ENCODE measurements at regions not wholly inside any gene's neighbourhood (a gene's known extent, or its start where the extent isn't known, plus 50 kb on each side); places are given as distances from the start of the nearest gene placed in this dataset.
"Not testable (repeated sequence)": the region's sequence is repeated elsewhere in the genome, so short reads cannot be mapped to it uniquely, and the experiment has no call there.

DNA sequence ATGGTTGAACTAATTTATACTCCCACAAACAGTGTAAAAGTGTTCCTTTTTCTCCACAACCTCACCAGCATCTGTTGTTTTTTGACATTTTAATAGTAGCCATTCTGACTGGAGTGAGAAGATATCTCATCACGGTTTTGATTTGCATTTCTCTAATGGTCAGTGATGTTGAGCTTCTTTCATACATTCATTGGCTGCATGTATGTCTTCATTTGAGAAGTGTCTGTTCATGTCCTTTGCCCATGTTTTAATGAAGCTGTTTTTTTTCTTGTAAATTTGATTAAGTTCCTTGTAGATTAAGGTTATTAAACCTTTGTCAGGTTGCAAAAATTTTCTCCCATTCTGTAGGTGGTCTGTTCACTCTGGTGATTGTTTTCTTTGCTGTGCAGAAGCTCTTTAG is 281.1 kb downstream of the PTH2R start:
- DNase-seq: not testable (repeated sequence)

DNA sequence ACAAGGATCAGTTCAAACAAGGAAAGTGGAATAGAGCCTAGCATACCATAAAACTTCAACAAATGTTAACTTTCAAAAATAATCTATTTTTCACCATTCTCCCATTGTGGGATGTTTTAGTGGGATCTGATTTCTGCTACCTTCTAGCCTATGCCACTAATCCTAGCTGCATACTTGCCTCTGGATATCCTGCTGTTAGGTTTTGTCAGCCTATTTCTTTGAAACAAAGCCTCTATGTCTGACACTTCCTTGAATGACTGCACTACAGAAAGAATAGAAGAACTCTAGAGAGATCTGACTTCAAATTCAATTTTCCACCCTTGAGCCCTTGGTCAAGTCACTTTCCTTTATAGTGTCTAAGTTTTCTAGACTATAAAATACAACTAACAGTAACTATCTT is 291.5 kb downstream of the PTH2R start:
- no peak for DNase-seq

DNA sequence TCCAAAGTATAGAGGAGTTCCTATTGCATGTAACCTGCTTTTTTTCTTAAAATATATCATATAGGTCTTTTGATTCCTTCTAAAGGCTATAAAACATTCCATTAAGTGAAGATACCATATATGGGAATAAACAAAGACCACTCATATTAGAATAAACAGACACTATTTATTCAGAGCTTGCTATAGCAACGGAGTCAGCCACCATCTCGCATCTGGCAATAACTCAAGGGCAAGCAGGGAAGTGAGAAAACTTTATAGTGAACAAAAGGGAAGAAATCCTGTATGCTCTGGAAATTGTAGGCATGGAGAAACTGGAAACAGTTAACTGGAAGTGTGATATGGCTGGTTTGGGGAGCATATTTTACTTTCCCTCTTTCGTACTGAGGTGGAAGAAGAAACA is 301.9 kb downstream of the PTH2R start:
- DNase-seq: no peak

DNA sequence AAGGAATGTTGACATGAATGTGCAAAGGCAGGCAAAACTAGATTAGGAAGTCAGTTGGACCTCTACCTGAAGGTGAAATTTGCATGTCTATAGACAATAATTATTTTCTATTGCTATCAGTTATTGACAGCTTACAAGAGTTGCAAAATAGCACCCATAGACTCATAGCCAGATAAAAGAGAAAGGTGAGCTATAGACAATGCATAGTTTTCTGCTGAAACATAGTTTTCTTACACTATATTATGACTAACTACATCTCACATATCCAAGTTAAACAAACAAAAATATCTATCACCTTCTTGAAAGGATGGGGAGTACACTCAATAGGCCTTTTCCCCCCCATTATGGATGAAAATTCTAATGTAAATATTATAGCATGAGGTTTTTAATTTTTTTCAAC is 305.0 kb downstream of the PTH2R start:
- no peak for DNase-seq

DNA sequence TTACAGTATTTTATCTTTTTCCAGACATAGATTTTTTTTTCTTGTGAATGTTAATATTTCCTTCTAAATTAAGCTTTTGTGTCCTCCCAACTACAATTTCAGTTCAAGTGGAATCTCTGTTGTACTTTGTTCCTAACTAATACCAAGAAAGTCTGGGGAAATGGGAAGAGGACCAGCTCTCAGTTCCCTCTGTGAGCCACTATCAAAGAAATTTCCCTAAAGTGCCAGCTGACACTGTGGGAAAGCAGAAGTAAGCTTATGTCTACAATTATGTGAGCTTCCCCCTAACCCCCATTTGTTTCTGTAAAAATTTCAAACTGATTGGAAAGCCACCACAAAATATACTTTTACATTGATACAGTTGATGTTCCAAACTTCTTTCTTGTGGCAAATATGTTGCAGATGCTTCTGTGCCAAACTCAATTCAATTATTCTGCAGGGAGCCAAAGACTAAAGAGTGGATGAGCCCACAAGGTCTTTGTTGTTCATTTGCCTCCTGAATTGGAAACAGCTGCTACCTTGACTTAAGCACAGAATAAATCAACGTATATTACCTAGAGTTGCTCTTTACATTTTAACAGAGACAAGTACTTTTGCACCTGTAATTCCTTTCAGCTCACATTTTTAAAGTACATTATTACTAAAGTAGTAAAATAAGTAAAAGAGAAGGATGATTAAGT is 306.6 kb downstream of the PTH2R start:
- DNase-seq: peak; percentile 6

DNA sequence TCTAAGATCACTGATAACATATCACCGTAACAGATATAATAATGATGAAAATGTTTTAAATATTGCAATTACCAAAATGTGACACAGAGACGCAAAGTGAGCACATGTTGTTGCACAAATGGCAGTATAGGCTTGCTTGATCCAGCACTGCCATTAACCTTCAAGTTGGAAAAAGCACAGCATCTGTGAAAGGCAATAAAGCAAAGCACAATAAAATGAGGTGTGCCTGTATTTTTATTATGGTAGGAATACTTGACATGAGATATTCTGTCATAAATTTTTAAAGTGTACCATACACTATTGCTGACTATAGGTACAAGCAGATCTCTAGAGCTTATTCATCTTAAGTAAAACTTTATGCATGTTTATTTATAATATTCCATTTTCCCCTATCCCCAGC is 312.2 kb downstream of the PTH2R start:
- DNase-seq: no peak

DNA sequence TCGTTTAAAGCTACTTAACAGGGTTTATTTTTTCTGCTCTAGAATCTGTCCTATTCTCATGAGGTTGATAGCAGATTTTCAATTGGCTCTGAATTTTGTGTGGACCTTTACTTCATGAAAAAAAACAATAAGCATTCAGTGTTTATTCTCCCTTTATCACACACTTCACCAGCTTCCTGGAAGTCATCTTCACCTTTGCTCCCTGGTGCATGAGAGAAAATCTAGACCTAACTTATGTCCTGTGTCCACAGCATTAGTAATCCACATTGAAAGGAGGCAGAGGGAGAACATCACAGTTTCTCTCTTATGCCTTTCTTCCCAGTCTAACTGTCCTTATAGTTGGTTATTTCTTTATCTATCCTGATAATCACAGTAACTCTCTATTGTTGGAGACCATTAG is 316.1 kb downstream of the PTH2R start:
- no peak for DNase-seq

DNA sequence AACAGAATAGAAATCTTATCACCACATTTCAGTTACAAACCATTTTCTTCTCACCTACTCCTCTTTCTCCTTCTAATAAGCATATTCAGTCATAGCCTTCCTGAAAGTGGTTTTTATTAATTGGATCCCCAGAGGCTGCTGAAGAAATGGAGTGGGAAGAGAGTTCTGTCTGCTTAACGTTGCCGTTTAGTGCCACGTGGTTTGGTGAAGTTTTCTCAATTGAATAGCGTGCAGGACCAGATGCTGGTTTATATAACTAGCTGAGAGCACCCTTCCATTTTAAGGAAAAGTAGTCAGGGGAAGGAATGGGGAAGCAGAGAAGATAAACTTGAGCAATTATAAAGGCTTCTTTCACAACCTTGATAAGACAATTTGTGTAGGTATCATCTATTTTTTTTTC is 318.7 kb downstream of the PTH2R start:
- DNase-seq: no peak

DNA sequence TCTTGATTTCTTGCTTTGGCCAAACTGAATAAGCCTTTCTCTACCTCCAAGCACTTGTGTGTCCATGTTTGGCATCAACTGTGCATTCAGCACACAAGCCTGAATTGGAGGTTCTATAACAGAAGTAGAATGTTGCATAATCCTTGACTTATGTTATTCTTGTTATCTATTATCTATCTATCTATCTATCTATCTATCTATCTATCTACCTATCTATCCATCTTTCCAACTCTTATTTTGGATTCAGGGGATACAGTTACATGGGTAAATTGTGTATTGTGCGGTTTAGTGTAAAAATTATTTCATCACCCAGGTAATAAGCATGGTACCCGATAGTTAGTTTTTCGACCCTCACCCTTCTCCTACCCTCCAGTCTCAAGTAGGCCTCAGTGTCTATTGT is 319.6 kb downstream of the PTH2R start:
- no peak for DNase-seq

DNA sequence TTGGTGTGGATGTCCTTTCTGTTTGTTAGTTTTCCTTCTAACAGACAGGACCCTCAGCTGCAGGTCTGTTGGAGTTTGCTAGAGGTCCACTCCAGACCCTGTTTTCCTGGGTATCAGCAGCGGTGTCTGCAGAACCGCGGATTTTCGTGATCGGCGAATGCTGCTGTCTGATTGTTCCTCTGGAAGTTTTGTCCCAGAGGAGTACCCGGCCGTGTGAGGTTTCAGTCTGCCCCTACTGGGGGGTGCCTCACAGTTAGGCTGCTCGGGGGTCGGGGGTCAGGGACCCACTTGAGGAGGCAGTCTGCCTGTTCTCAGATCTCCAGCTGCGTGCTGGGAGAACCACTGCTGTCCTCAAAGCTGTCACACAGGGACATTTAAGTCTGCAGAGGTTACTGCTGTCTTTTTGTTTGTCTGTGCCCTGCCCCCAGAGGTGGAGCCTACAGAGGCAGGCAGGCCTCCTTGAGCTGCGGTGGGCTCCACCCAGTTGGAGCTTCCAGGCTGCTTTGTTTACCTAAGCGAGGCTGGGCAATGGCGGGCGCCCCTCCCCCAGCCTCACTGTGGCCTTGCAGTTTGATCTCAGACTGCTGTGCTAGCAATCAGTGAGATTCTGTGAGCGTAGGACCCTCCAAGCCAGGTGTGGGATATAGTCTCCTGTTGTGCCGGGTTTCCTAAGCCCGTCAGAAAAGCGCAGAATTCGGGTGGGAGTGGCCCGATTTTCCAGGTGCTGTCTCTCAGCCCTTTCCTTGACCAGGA is 345.2 kb downstream of the PTH2R start:
- not testable (repeated sequence) for DNase-seq

DNA sequence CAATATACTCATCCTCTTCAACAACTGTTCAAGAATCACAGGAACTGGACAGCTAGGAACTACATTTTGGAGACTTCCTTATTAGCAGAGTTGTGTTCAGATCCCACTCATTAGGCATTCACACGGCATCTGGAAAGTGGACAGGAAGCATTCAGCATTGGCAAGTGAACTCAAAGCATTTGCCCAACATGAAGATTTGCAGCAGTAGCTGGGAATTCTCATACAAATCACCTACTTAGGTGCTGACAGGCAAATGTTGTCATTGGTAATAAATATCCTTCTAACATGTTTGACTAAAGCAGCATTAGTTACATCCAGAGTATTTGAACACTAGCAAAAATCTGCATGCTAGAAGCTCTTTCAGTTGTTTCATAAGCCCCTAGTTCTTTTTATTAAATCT is 350.8 kb downstream of the PTH2R start:
- no peak for DNase-seq

DNA sequence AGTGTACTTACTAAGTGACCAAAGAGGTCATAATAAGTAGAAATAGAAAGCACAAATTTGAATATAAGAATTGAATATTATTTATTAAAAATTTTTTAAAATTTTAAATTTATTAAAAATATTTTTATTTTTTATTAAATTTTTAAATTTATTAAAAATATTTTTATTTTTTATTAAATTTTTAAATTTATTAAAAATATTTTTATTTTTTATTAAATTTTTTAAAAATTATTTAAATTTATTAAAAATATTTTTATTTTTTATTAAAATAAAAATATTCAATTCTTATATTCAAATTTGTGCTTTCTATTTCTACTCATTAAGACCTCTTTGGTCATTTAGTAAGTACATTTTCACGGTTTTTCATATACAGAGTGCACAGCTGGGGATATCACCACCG is 366.5 kb downstream of the PTH2R start:
- not testable (repeated sequence) for DNase-seq

DNA sequence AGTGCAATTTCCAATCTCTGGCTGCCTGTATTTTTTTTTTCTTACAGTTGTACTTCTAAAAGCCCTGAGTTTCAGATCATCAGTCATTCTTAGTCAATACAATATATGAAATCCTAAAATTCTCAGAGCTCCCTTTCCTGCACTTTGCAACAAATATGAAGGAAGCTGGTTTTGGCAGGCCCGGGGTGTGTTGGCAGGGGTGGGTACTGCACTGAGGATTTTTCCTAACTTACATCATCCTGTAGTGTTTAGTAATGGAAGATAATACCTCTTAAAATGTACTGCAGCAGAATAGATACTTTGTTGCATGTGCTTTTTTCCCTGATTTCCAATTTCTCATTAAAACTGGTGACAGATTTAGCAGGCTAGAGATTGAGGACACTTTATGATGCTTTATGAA is 374.6 kb downstream of the PTH2R start:
- no peak for DNase-seq

DNA sequence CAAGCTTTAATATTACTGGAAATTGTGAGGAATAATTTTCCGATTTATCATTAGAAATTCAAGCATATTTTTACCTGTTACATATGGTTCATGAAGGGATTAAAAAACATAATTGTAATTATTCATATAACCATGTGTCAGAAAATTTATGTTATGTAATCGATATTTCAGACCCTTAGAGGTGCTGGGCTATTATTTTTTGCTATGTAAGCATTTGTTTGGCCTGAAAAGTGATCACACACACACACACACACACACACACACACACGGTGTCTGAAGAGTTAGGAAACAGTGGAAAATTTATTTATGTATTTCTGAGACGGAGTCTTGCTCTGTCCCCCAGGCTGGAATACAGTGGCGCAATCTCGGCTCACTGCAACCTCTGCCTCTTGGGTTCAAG is 375.5 kb downstream of the PTH2R start:
- no peak for DNase-seq

DNA sequence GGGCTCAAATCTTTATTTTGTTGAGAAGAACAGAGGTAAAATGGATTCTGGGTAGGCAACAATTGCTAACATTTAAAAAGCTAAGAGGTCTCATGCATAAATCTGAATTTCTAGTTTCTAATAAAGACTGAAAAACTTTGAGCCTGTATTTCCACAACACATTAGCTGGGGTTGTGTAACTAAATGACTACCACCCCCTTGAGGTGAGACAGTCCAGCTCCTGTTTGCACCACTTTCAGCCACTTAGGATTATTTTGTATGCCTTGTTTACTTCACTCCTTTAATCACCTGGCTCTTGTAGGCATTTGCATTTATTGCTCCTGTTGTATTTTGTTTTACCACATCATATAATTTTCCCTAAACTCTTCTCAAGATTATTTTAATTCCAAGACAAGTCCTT is 376.6 kb downstream of the PTH2R start:
- no peak for DNase-seq

DNA sequence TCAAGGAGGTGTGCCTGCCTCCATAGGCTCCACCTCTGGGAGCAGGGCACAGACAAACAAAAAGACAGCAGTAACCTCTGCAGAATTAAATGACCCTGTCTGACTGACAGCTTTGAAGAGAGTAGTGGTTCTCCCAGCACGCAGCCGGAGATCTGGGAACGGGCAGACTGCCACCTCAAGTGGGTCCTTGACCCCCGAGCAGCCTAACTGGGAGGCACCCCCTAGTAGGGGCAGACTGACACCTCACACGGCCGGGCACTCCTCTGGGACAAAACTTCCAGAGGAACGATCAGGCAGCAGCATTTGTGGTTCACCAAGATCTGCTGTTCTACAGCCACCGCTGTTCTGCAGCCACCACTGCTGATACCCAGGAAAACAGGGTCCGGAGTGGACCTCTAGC is 378.2 kb downstream of the PTH2R start:
- DNase-seq: not testable (repeated sequence)

DNA sequence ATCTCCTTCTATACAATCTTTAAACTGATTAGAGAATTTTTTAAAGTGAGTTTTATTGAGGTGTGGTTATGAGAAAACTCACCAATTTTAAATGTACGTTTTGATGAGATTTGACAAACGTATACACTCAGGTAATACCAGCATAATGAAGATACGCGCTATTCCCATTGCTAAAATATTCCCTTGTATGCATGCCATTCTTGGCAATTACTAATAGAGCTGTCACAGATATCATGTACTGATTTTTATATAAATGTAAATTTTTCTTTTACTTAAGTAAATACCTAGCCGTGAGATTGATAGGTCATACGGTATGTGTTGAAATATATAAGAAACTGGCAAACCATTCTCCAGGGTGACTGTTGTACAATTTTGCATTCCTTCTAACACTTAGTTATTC is 384.7 kb downstream of the PTH2R start:
- DNase-seq: no peak

DNA sequence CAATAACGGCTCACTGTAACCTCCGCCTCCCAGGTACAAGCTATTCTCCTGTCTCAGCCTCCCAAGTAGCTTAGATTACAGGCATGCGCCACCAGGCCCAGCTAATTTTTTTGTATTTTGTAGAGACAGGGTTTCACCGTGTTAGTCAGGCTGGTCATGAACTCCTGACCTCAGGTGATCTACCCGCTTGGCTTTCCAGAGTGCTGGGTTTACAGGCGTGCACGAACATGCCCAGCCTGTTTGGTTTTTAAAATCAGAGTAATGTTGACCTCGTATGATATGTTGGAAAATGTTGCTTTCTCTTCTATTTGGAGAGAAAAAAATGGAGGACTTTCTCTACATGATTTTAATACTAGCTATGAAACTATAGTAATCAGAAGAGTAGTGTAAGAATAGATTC is 386.2 kb downstream of the PTH2R start:
- no peak for DNase-seq

DNA sequence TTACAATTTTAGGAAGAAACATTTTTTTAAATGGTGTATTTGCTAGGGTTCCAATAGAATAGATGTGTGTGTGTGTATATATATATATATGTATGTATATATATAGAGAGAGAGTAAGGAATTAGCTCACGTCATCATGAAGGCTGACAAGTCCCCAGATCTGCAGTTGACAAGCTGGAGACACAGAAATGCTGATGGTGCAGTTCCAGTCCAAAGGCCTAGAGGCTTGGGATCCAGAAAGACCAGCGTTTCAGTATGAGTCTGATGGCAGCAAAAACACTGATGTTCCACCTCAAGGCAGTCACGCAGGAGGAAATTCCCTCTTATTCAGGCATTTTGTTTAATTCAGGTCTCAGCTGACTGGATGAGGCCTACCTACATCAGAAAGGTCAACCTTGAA is 386.8 kb downstream of the PTH2R start:
- DNase-seq: no peak

DNA sequence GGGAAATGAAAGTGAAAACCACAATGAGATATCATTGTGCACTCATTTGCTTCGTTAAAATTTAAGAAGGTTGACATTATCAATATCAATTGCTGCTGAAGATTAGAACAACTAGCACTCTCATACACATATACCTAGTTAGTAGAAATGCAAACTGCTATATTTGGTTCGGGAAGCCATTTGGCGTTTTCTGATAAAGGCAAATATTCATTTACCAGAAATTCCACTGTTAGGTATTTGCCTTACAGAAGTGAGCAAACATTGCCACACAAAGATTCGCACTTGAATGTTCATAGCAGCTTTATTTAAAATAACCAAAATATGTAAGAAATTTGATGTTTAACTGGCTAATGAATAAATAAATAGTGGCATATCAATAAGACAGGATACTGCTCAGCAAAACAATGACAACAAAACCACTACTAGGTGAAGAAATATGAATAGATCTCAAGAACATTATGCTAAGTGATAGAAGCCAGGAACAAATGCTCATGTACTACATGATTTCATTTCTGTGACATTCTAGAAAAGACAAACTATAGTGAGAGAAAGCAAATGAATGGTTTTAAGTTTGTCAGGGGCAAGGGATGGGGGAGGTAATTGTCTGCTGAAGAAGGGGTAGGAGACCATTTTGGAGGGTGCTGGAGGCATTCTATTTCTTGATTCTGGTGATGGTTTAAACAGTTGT is 387.8 kb downstream of the PTH2R start:
- no peak for DNase-seq

DNA sequence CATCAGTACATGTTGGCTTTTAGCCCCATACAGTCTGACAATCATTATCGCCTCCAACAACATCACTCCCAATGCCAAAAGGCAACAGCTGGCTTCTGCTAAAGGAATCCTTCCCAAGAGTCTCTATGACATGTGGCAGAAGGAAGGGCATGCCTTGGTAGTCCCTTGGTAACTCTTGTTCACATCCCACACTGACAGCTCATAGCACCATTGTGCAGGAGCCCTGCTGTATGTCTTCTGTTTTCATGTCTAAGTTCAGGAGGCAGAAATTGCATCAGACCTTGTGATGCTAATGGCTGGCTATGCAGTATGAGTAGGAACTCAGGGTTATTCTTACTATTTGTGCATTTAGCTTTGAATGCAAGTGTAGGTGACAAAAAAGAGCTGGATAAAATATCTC is 392.1 kb downstream of the PTH2R start:
- DNase-seq: no peak

DNA sequence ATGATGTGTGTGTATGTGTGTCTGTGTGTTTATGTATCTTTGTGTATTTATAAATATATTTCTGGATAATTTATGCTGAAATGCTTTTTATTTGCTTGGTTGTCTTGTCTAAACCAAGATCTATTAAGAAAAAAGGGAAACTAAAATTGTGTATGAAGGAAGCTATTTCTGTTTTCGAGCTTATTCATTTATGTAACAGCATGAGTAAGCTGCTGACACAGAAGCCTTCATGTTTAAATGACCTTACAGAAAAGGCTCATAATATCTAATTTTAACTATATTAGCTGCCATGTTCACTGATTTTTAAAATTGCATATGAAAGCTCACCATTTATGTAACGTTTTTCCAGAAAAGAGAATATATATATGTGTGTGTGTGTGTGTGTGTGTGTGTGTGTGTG is 392.8 kb downstream of the PTH2R start:
- no peak for DNase-seq

DNA sequence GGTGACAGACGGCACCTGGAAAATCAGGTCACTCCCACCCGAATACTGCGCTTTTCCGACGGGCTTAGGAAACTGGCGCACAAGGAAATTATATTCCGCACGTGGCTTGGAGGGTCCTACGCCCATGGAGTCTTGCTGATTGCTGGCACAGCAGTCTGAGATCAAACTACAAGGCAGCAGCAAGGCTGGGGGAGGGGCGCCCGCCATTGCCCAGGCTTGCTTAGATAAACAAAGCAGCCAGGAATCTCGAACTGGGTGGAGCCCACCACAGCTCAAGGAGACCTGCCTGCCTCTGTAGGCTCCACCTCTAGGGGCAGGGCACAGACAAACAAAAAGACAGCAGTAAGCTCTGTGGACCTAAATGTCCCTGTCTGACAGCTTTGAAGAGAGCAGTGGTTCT is 394.3 kb downstream of the PTH2R start:
- not testable (repeated sequence) for DNase-seq

DNA sequence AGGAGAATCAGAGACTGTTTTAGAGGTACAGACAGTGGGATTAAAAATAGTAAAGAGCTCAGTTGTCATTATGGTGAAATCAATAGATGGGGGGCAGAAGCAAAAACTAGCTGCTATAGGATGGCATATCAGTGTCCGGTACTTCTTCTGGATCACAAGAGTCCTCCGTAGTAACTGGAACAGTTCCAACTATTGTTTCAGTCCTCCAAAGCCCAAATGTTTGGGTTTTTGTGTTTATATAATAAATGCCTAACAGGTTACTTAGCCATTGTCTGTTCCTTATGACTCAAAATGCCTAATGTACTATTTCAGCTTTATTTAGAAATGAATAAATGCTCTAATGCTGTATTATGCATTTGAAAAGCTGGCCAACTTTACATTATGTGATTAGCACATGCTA is 401.2 kb downstream of the PTH2R start:
- DNase-seq: no peak
